A673 (cell line): ENCODE measurements at regions not wholly inside any gene's neighbourhood (a gene's known extent, or its start where the extent isn't known, plus 50 kb on each side); places are given as distances from the start of the nearest gene placed in this dataset.

Experiments
- EZH2 ChIP-seq: fragments of 200-600 bp; sonication (generic); IDR thresholded peaks from 2 replicates; pipeline ENCODE4 v1.6.1; 2017; ENCODE audit warnings: borderline replicate concordance, low read depth, mild to moderate bottlenecking, mixed read lengths, antibody characterized with exemption, low read length; ENCODE audit not compliant: poor library complexity, severe bottlenecking
- TF ChIP-seq, protein P1 (sequence below): fragments of 300-800, 200-600 bp; sonication (generic); conservative IDR thresholded peaks from 2 replicates; pipeline ENCODE4 v1.5.1; 2017; ENCODE audit warnings: low read depth, mild to moderate bottlenecking, antibody characterized with exemption, low read length, moderate library complexity, mixed read lengths

DNA sequence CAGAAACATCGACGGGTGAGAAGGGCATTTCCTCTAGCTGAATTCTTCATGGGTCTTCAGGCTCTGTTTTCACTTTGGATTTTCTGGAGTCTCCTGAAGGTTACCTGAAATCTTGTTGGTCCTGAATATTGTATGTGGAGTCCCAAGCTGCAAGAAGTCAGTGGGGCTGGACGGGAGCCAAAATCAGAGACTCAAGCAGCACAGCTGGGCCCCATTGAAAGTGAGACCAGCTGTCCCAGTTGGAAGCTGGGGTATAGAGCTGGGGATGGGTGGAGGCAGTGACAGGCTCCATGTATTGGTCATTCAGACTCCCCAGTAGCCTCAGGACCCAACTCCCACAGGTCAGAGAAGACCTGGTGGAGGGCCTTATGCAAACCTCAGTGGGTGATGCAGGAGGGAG, 111.3 kb upstream of the MLN start:
- TF ChIP-seq, protein P1, sequence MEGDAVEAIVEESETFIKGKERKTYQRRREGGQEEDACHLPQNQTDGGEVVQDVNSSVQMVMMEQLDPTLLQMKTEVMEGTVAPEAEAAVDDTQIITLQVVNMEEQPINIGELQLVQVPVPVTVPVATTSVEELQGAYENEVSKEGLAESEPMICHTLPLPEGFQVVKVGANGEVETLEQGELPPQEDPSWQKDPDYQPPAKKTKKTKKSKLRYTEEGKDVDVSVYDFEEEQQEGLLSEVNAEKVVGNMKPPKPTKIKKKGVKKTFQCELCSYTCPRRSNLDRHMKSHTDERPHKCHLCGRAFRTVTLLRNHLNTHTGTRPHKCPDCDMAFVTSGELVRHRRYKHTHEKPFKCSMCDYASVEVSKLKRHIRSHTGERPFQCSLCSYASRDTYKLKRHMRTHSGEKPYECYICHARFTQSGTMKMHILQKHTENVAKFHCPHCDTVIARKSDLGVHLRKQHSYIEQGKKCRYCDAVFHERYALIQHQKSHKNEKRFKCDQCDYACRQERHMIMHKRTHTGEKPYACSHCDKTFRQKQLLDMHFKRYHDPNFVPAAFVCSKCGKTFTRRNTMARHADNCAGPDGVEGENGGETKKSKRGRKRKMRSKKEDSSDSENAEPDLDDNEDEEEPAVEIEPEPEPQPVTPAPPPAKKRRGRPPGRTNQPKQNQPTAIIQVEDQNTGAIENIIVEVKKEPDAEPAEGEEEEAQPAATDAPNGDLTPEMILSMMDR, result no peak
- TF ChIP-seq EZH2, result no peak
